IMR-90 (cell line): ENCODE measurements at regions not wholly inside any gene's neighbourhood (a gene's known extent, or its start where the extent isn't known, plus 50 kb on each side); places are given as distances from the start of the nearest gene placed in this dataset.

Experiments used
- BHLHE40 ChIP-seq: fragments of 150-350 bp; IDR thresholded peaks from 2 replicates; pipeline ENCODE4 v1.6.1; 2016; ENCODE audit warnings: mild to moderate bottlenecking, low read depth, low read length
- CEBPB ChIP-seq: IDR thresholded peaks from 2 replicates; pipeline ENCODE4 v1.6.1; 2012; ENCODE audit warnings: low read depth, low read length, improper control_type of control experiment
- CHD1 ChIP-seq: IDR thresholded peaks from 2 replicates; pipeline ENCODE4 v1.6.1; 2012; ENCODE audit warnings: low read depth, low read length, improper control_type of control experiment
- FOS ChIP-seq: fragments of 150-350 bp; IDR thresholded peaks from 2 replicates; pipeline ENCODE4 v1.6.1; 2016; ENCODE audit warnings: low read depth, low read length
- MAFK ChIP-seq: IDR thresholded peaks from 2 replicates; pipeline ENCODE4 v1.6.1; 2012; ENCODE audit warnings: low read depth, low read length, improper control_type of control experiment
- MXI1 ChIP-seq: IDR thresholded peaks from 2 replicates; pipeline ENCODE4 v1.6.1; 2012; ENCODE audit warnings: low read depth, mild to moderate bottlenecking, low read length, moderate library complexity, borderline replicate concordance
- NFE2L2 ChIP-seq: fragments of 150-350 bp; IDR thresholded peaks from 2 replicates; pipeline ENCODE4 v1.6.1; 2016; ENCODE audit warnings: low read depth, mild to moderate bottlenecking, low read length
- POLR2A ChIP-seq: IDR thresholded peaks from 2 replicates; pipeline ENCODE4 v1.6.1; 2012; ENCODE audit warnings: mild to moderate bottlenecking, low read depth, low read length
- RAD21 ChIP-seq: IDR thresholded peaks from 2 replicates; pipeline ENCODE4 v1.6.1; 2012; ENCODE audit warnings: low read length, improper control_type of control experiment
- RFX5 ChIP-seq: IDR thresholded peaks from 2 replicates; pipeline ENCODE4 v1.8.0; 2012; ENCODE audit warnings: low read depth, mild to moderate bottlenecking, low read length, moderate library complexity
- SMC3 ChIP-seq: fragments of 150-350 bp; IDR thresholded peaks from 2 replicates; pipeline ENCODE4 v1.6.1; 2016; ENCODE audit warnings: low read depth, mild to moderate bottlenecking, antibody characterized with exemption, low read length, moderate library complexity
- TF ChIP-seq, protein P1 (sequence below): fragments of 150-350 bp; IDR thresholded peaks from 2 replicates; pipeline ENCODE4 v1.6.1; 2016; ENCODE audit warnings: low read depth, mild to moderate bottlenecking, low read length, moderate library complexity, borderline replicate concordance
- TF ChIP-seq, protein P2 (sequence below): conservative IDR thresholded peaks from 2 replicates; pipeline ENCODE4 v1.5.1; 2012; ENCODE audit warnings: mild to moderate bottlenecking, low read depth, low read length, improper control_type of control experiment
- TF ChIP-seq, protein P3 (sequence below): fragments of 150-350 bp; IDR thresholded peaks from 2 replicates; pipeline ENCODE4 v1.6.1; 2017; ENCODE audit warnings: mild to moderate bottlenecking, antibody characterized with exemption, low read length, low read depth

- TF ChIP-seq CEBPB: no peak
- TF ChIP-seq RFX5: no peak
- TF ChIP-seq CHD1: no peak
- TF ChIP-seq, protein P1, sequence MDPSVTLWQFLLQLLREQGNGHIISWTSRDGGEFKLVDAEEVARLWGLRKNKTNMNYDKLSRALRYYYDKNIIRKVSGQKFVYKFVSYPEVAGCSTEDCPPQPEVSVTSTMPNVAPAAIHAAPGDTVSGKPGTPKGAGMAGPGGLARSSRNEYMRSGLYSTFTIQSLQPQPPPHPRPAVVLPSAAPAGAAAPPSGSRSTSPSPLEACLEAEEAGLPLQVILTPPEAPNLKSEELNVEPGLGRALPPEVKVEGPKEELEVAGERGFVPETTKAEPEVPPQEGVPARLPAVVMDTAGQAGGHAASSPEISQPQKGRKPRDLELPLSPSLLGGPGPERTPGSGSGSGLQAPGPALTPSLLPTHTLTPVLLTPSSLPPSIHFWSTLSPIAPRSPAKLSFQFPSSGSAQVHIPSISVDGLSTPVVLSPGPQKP: no peak
- TF ChIP-seq, protein P2, sequence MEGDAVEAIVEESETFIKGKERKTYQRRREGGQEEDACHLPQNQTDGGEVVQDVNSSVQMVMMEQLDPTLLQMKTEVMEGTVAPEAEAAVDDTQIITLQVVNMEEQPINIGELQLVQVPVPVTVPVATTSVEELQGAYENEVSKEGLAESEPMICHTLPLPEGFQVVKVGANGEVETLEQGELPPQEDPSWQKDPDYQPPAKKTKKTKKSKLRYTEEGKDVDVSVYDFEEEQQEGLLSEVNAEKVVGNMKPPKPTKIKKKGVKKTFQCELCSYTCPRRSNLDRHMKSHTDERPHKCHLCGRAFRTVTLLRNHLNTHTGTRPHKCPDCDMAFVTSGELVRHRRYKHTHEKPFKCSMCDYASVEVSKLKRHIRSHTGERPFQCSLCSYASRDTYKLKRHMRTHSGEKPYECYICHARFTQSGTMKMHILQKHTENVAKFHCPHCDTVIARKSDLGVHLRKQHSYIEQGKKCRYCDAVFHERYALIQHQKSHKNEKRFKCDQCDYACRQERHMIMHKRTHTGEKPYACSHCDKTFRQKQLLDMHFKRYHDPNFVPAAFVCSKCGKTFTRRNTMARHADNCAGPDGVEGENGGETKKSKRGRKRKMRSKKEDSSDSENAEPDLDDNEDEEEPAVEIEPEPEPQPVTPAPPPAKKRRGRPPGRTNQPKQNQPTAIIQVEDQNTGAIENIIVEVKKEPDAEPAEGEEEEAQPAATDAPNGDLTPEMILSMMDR: no peak
- no peak for TF ChIP-seq FOS
- TF ChIP-seq SMC3: no peak
- TF ChIP-seq RAD21: no peak
- no peak for TF ChIP-seq POLR2A
- no peak for TF ChIP-seq MAFK
- no peak for TF ChIP-seq BHLHE40
- TF ChIP-seq, protein P3, sequence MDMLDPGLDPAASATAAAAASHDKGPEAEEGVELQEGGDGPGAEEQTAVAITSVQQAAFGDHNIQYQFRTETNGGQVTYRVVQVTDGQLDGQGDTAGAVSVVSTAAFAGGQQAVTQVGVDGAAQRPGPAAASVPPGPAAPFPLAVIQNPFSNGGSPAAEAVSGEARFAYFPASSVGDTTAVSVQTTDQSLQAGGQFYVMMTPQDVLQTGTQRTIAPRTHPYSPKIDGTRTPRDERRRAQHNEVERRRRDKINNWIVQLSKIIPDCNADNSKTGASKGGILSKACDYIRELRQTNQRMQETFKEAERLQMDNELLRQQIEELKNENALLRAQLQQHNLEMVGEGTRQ: no peak
- no peak for TF ChIP-seq NFE2L2
- TF ChIP-seq MXI1: no peak
These were observed 491.0 kb upstream of the CLINT1 start for GRCh38 chr5:158349987-158350386.
